Mesodermal cell (in vitro differentiated cells): ENCODE measurements at regions not wholly inside any gene's neighbourhood (a gene's known extent, or its start where the extent isn't known, plus 50 kb on each side); places are given as distances from the start of the nearest gene placed in this dataset.

ENCODE experiments used
- H3K27ac ChIP-seq: 2 replicates; pipeline ENCODE4 v1.7.0; 2013; ENCODE audit warnings: mild to moderate bottlenecking, low read depth, low read length, moderate library complexity; ENCODE audit not compliant: severe bottlenecking
- H3K36me3 ChIP-seq: 2 replicates; pipeline ENCODE4 v1.7.1; 2013; ENCODE audit warnings: mild to moderate bottlenecking, low read length, moderate library complexity; ENCODE audit not compliant: control insufficient read depth, insufficient read depth
- H3K4me1 ChIP-seq: one replicate; pipeline ENCODE4 v1.7.1; 2013; ENCODE audit warnings: mild to moderate bottlenecking, low read length; ENCODE audit not compliant: insufficient read depth, control insufficient read depth, poor library complexity, severe bottlenecking
- H3K4me3 ChIP-seq: 2 replicates; pipeline ENCODE4 v1.7.0; 2013; ENCODE audit warnings: low read length, control low read depth, mild to moderate bottlenecking; ENCODE audit not compliant: insufficient read depth, poor library complexity, severe bottlenecking; ENCODE audit errors: extremely low read depth
- H3K9me3 ChIP-seq: 2 replicates; pipeline ENCODE4 v1.7.1; 2013; ENCODE audit warnings: mild to moderate bottlenecking, low read length, moderate library complexity; ENCODE audit not compliant: control insufficient read depth
- WGBS, 2 experiments: methylation state at CpG; one replicate each; pipeline ENCODE4 v1.1.5; 2013; ENCODE audit warnings: missing lambda C conversion rate in 2 of 2; ENCODE audit not compliant: insufficient coverage in 2 of 2; 5-methylcytosine and 5-hydroxymethylcytosine counted together

DNA sequence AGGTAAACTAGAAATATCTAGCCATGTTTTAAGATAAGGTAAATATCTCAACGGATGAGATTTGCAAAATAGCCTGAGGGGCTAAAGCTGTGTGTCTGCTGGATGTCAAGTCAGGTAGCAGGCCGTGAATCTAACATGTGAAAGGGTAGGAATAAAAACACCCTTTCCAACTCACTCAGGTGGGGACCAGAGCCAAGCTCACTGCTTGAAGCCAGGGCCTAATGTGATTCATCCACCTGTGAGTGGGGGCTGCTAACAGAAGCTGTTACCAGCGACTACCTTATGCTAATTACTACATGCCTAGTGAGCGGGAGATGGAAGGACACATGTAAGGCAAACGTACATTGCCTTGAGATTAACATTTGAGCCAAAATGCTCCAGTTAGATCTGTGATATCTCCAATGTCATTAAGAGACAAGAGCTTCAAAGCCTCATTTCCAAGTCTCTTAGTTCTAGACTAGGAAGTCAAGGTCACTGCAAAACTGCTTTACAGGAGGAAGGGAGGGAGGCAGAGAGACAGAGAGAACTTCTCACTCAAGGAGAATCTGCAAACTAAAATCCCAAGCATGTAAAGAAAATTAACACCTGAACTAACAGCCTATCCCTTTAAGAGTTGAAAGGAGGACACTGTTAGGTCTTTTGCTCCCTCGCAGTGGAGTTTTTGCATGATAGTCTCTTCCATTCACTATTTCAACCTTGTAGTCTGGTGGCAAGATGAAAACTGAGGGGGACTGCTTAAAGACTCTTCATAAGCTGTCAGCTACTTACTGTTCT, 141.6 kb upstream of the RPS23 start:
- Histone ChIP-seq H3K36me3 (no peaks in the 10 kb centered on the region), H3K9me3 (no peaks in the 10 kb centered on the region), H3K4me3 (no peak overlapping the region), H3K4me1 (peaks cover 6% of the 10 kb centered on the region), H3K27ac (no peak overlapping the region)
- 59 to 72% methylated on average over 4 to 6 of the region's 6 CpGs for WGBS, 2 experiments

DNA sequence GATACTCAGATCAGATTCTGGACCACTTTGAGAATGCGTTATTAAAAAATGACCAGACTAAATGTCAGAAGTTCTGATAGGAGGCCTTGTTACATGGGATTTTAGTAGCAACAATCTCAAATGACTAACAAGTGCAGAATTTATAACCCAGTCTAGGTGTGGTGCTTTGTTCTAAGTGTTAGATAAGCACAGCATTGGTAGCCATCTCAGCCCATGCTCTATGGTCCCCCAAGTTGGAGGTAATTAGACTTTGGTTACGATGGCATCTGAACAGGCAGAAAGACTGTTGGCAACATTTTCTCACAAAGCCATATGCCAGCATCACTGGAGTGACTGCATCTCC, 140.4 kb upstream of the RPS23 start:
- Histone ChIP-seq H3K36me3 (no peaks in the 10 kb centered on the region), H3K9me3 (no peaks in the 10 kb centered on the region), H3K27ac (no peak overlapping the region), H3K4me1 (peaks cover 6% of the 10 kb centered on the region), H3K4me3 (no peak overlapping the region)
- WGBS, 2 experiments, result 86 to 100% methylated on average over 1 of the region's 2 CpGs

DNA sequence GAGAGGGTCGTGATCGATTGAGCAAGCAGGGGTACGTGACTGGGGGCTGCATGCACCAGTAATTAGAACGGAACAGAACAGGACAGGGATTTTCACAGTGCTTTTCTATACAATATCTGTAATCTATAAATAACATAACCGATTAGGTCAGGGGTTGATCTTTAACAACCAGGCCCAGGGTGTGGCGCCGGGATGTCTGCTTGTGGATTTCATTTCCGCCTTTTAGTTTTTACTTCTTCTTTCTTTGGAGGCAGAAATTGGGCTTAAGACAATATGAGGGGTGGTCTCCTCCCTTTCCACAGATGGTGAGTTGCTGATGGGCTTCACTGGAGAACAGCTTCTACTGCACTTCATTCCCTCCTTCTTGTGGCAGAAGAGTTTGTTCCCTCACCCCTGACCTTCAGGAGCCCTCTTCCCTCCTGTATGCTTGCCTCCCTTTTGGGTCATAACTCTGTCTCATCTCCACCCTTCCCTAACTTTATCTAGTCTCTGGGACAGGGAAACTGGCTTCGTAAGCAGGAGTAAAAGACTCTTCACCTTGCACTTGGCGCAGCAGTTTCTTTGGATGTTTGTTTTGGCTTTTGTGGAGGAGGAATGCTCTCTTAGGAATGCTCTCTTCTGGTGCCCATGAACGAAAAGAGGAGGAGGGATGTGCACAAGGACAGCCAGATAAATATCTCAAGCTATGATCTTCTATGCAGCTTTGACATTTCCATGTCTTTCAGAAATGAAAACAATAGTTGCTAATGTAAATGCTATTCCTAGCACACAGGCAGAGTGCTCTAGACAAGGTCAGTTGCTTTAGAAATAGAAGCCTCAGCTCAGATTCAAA, 139.8 kb upstream of the RPS23 start:
- Histone ChIP-seq H3K9me3 (no peaks in the 10 kb centered on the region), H3K27ac (no peak overlapping the region), H3K4me3 (no peak overlapping the region), H3K36me3 (no peaks in the 10 kb centered on the region), H3K4me1 (peaks cover 6% of the 10 kb centered on the region)
- WGBS, 2 experiments, result 86 to 91% methylated on average over 6 to 7 of the region's 11 CpGs

DNA sequence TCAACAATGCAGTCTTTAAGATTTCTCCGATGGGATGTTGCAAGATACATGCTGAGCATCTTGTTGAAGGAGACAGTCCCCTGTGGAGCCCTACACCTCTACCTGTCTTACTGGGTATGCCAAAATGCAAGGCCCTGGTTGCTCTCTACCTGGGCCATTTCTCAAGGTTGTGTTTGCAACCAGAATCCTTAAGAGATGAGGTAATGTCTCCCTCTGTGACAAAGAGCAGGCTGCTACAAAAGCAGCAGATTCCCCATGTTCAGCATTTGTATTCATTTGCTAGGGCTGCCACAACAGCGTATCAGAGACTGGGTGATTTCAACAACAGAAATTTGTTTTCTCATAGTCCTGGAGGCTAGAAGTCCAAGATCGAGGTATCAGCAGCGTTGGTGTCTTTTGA, 138.4 kb upstream of the RPS23 start:
- Histone ChIP-seq H3K9me3 (no peaks in the 10 kb centered on the region), H3K36me3 (no peaks in the 10 kb centered on the region), H3K4me3 (no peak overlapping the region), H3K27ac (no peak overlapping the region), H3K4me1 (peaks cover 6% of the 10 kb centered on the region)
- WGBS, 2 experiments, result 81 to 84% methylated on average over 4 of the region's 4 CpGs

DNA sequence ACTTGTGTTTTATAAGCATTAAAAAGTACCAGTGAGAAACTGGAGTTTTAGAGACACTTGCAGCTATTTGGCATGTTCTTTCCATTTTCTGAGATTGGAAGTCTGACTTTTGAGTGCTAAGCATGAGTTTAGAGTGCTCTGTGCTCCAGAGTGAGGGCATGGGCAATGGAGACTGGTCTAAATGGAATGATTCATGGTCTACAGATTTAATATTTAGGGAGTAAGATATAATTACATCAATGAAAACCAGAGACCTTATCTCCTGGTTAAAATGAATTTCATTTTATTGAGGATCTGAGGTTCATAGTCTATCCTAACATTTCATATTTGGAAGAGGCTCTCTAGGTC, 135.9 kb upstream of the RPS23 start:
- Histone ChIP-seq H3K9me3 (no peaks in the 10 kb centered on the region), H3K4me1 (peaks cover 4% of the 10 kb centered on the region), H3K27ac (no peak overlapping the region), H3K36me3 (no peaks in the 10 kb centered on the region), H3K4me3 (no peak overlapping the region)

DNA sequence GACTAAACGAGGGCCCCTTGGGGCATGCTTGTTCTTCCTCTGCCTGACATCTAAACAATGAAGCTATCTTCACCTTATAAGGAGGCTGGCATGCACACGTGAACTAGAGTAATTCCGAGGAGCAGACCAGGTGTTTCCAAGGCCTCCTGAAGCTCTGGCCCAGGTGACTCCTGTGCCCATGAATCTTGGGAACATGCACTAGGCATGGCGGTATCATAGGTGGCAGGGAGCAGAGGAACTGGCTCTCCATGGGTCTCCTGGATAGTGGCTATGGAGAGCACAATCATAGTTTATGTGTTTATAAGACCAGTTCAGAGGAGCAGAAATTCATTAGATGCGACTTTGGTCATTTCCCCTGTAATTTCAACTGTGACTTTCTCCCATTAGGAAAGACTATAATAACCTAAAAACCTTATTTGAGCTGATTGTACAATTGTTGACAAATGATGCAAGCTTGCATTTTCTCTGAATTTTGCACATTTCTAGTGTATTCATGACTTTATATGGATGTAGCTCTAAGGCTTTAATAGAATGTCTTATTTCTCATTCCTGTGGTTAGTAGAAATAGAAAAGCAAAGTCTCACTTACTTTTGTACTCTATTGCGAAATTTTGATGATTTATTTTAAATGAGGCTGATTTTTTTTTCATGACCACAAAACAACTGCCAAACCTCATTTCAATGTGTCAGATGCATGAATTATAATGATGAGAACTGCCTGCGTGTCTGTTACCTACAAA, 135.3 kb upstream of the RPS23 start:
- Histone ChIP-seq H3K4me1 (peaks cover 4% of the 10 kb centered on the region), H3K36me3 (no peaks in the 10 kb centered on the region), H3K27ac (no peak overlapping the region), H3K4me3 (no peak overlapping the region), H3K9me3 (no peaks in the 10 kb centered on the region)
- WGBS, 2 experiments, result 79 to 90% methylated on average over 5 to 6 of the region's 7 CpGs

DNA sequence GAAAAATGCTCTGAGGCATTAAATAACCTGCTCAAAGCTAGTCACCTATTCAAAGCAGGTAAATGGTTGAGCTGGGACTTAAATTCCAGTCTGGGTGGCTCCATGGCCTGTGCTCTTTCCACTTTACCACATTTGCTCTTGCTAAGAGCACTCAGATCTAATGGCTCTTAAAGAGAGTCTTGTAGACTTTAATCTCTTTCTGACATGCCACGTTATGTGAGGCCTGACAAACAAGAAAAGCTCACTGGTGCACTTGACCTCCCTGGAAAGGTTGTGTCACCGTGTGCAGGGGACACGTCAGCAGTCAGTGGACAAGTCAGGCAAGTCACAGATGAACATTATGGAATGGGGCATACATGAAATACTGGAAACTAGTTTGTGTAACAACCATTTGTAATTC, 129.9 kb upstream of the RPS23 start:
- Histone ChIP-seq H3K9me3 (peaks cover 7% of the 10 kb centered on the region), H3K4me1 (no peaks in the 10 kb centered on the region), H3K36me3 (no peaks in the 10 kb centered on the region), H3K27ac (no peak overlapping the region), H3K4me3 (no peak overlapping the region)
- WGBS, 2 experiments, result 82 to 91% methylated on average over 3 of the region's 3 CpGs

DNA sequence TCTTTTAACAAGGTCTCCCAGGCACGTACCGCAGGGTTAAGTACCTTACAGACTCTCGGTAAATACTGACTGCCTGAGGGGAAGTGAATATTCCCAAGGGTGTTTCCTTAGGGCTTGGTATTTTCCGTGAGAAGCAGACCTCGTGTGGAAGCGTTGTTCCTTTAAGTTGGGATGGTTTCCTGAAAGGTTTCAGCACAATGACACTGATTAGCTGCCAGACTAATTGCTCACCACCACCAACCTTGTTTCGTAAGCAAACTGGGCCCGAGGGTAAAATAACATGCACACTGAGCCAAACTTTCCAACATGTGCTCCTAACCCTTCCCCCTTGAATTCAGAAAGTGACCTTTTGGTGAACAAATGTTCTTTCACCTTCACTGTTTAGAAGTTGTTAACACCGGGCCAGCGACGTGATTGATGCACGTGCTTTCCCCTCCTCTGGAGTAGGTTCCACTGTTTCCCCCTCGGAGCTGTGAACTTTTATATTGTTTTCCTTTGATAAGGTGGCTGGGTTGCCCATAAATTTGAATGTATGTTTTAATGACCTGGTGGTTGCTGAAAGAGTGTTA, 128.1 kb upstream of the RPS23 start:
- H3K4me3 ChIP-seq, result no peak overlapping the region
- H3K9me3 ChIP-seq, result peaks cover 7% of the 10 kb centered on the region
- WGBS, 2 experiments, result 62 to 72% methylated on average over 13 of the region's 13 CpGs
- H3K36me3 ChIP-seq, result no peaks in the 10 kb centered on the region
- no peaks in the 10 kb centered on the region for H3K4me1 ChIP-seq
- no peak overlapping the region for H3K27ac ChIP-seq

DNA sequence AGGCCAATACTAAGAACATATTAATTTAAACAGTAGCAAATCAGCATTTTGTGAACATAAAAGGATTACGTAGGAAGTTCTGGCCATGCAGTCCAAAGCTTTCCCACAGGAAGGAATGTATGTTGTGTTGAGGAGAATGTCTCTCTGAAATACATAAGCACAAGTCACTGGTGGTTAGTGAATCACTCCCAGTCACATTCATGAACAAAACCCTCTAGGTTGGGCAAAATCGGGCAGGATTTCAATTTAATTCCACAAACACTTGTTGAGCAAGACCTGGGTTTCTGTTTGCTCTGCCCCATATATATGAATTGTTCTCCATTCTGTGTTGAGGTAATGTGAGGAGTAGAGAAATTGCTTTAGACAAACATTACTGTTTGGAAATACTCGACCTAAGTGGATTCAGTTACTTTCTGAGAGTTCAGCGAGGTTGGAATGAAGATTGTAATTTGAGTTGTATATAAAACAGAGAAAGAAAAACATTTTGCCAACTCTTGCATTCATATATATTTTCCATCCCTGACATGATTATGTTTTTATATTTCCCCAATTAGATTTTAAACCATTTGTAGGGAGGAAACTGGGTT, 127.6 kb upstream of the RPS23 start:
- Histone ChIP-seq H3K27ac (no peak overlapping the region), H3K4me3 (no peak overlapping the region), H3K9me3 (peaks cover 7% of the 10 kb centered on the region), H3K36me3 (no peaks in the 10 kb centered on the region), H3K4me1 (no peaks in the 10 kb centered on the region)
- WGBS, 2 experiments, result 67 to 100% methylated on average over 1 of the region's 4 CpGs

DNA sequence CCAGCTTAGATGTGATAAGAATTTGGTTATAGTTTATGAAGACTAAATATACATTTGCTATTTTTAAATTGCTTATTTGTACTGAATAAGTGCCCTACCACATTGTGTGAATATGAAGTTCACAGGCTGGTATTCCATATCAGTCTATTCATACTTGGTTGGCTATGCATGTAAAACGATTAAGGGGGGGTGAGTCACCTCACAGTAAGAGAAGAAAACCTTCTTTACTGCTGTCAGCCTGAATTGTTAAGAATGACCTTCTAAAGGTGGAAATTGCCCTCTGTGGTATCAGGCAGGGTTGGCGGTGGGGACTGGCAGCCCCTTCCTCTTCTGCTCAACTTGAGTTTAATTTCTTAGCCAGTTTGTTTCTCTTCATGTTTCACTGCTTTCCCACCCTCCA, 127.0 kb upstream of the RPS23 start:
- no peak overlapping the region for H3K27ac ChIP-seq
- H3K4me1 ChIP-seq, result no peaks in the 10 kb centered on the region
- no CpG with 5 or more reads among the region's 2 CpGs for WGBS, 2 experiments
- no peaks in the 10 kb centered on the region for H3K36me3 ChIP-seq
- peaks cover 7% of the 10 kb centered on the region for H3K9me3 ChIP-seq
- no peak overlapping the region for H3K4me3 ChIP-seq
